ENCODE measurements at regions not wholly inside any gene's neighbourhood (a gene's known extent, or its start where the extent isn't known, plus 50 kb on each side); places are given as distances from the start of the nearest gene placed in this dataset.

GRCh38 chr9:118262191-118262590 lies 558.0 kb downstream of the TLR4 start:
- H3K27ac ChIP-seq (ENCODE audit: low read depth in 2 of 2, low read length in 2 of 2) = no peak overlapping the region
- H3K9ac ChIP-seq (ENCODE audit: low read depth in 1 of 2, low read length in 2 of 2) = no peak overlapping the region
- no peaks in the 10 kb centered on the region for H3K27me3 ChIP-seq (ENCODE audit: control insufficient read depth in 2 of 2, insufficient read depth in 2 of 2, low read length in 2 of 2)
- H3K4me1 ChIP-seq (ENCODE audit: control insufficient read depth in 2 of 2, insufficient read depth in 2 of 2, low read length in 2 of 2) = no peaks in the 10 kb centered on the region
- H3K9me3 ChIP-seq (ENCODE audit: control insufficient read depth in 2 of 2, low read length in 2 of 2) = no peaks in the 10 kb centered on the region
- no peaks in the 10 kb centered on the region for H3K36me3 ChIP-seq (ENCODE audit: control insufficient read depth in 2 of 2, insufficient read depth in 2 of 2, low read length in 2 of 2)
- H3K4me3 ChIP-seq (ENCODE audit: low read length in 2 of 2) = no peak overlapping the region

GRCh38 chr9:118263949-118264348 lies 559.7 kb downstream of the TLR4 start:
- no peaks in the 10 kb centered on the region for H3K4me1 ChIP-seq (ENCODE audit: control insufficient read depth in 2 of 2, insufficient read depth in 2 of 2, low read length in 2 of 2)
- no peaks in the 10 kb centered on the region for H3K27me3 ChIP-seq (ENCODE audit: control insufficient read depth in 2 of 2, insufficient read depth in 2 of 2, low read length in 2 of 2)
- no peaks in the 10 kb centered on the region for H3K9me3 ChIP-seq (ENCODE audit: control insufficient read depth in 2 of 2, low read length in 2 of 2)
- H3K36me3 ChIP-seq (ENCODE audit: control insufficient read depth in 2 of 2, insufficient read depth in 2 of 2, low read length in 2 of 2) = no peaks in the 10 kb centered on the region
- no peak overlapping the region for H3K9ac ChIP-seq (ENCODE audit: low read depth in 1 of 2, low read length in 2 of 2)
- H3K4me3 ChIP-seq (ENCODE audit: low read length in 2 of 2) = no peak overlapping the region
- H3K27ac ChIP-seq (ENCODE audit: low read depth in 2 of 2, low read length in 2 of 2) = no peak overlapping the region

- Histone ChIP-seq H3K9me3 (ENCODE audit: control insufficient read depth in 2 of 2, low read length in 2 of 2) (no peaks in the 10 kb centered on the region), H3K4me3 (ENCODE audit: low read length in 2 of 2) (no peak overlapping the region), H3K4me1 (ENCODE audit: control insufficient read depth in 2 of 2, insufficient read depth in 2 of 2, low read length in 2 of 2) (no peaks in the 10 kb centered on the region), H3K27ac (ENCODE audit: low read depth in 2 of 2, low read length in 2 of 2) (no peak overlapping the region), H3K9ac (ENCODE audit: low read depth in 1 of 2, low read length in 2 of 2) (no peak overlapping the region), H3K27me3 (ENCODE audit: control insufficient read depth in 2 of 2, insufficient read depth in 2 of 2, low read length in 2 of 2) (no peaks in the 10 kb centered on the region), H3K36me3 (ENCODE audit: control insufficient read depth in 2 of 2, insufficient read depth in 2 of 2, low read length in 2 of 2) (no peaks in the 10 kb centered on the region)
Measured at GRCh38 chr9:118268046-118268445, 563.8 kb downstream of the TLR4 start.

- Histone ChIP-seq H3K27ac (ENCODE audit: low read depth in 2 of 2, low read length in 2 of 2) (no peak overlapping the region), H3K36me3 (ENCODE audit: control insufficient read depth in 2 of 2, insufficient read depth in 2 of 2, low read length in 2 of 2) (no peaks in the 10 kb centered on the region), H3K9me3 (ENCODE audit: control insufficient read depth in 2 of 2, low read length in 2 of 2) (no peaks in the 10 kb centered on the region), H3K4me1 (ENCODE audit: control insufficient read depth in 2 of 2, insufficient read depth in 2 of 2, low read length in 2 of 2) (no peaks in the 10 kb centered on the region), H3K9ac (ENCODE audit: low read depth in 1 of 2, low read length in 2 of 2) (no peak overlapping the region), H3K27me3 (ENCODE audit: control insufficient read depth in 2 of 2, insufficient read depth in 2 of 2, low read length in 2 of 2) (no peaks in the 10 kb centered on the region), H3K4me3 (ENCODE audit: low read length in 2 of 2) (no peak overlapping the region)
Measured at GRCh38 chr9:118269623-118270022, 565.4 kb downstream of the TLR4 start.

DNA sequence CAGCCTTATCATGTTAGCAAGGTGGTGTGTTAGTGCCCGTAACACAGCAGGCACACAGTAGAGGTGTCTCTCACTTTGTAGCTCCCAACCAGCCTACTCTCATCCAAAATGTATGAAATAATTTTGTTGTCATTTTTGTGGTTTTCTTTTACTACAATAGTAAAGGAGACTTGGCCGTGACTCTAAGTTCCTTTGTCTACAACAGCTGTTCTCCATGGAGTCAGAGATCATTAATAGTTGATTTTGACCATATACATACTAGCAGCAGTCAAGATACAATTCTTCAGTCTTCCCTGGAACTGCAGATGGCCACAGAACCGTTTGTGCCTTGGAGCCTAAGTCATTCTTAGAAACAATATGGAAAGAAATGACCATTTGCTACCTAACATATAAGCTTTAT lies 567.1 kb downstream of the TLR4 start:
- Histone ChIP-seq H3K4me1 (ENCODE audit: control insufficient read depth in 2 of 2, insufficient read depth in 2 of 2, low read length in 2 of 2) (no peaks in the 10 kb centered on the region), H3K36me3 (ENCODE audit: control insufficient read depth in 2 of 2, insufficient read depth in 2 of 2, low read length in 2 of 2) (no peaks in the 10 kb centered on the region), H3K27me3 (ENCODE audit: control insufficient read depth in 2 of 2, insufficient read depth in 2 of 2, low read length in 2 of 2) (no peaks in the 10 kb centered on the region), H3K4me3 (ENCODE audit: low read length in 2 of 2) (no peak overlapping the region), H3K9me3 (ENCODE audit: control insufficient read depth in 2 of 2, low read length in 2 of 2) (no peaks in the 10 kb centered on the region), H3K9ac (ENCODE audit: low read depth in 1 of 2, low read length in 2 of 2) (no peak overlapping the region), H3K27ac (ENCODE audit: low read depth in 2 of 2, low read length in 2 of 2) (no peak overlapping the region)

GRCh38 chr9:118271936-118272335 lies 567.7 kb downstream of the TLR4 start:
- Histone ChIP-seq H3K4me1 (ENCODE audit: control insufficient read depth in 2 of 2, insufficient read depth in 2 of 2, low read length in 2 of 2) (no peaks in the 10 kb centered on the region), H3K27ac (ENCODE audit: low read depth in 2 of 2, low read length in 2 of 2) (no peak overlapping the region), H3K36me3 (ENCODE audit: control insufficient read depth in 2 of 2, insufficient read depth in 2 of 2, low read length in 2 of 2) (no peaks in the 10 kb centered on the region), H3K9ac (ENCODE audit: low read depth in 1 of 2, low read length in 2 of 2) (no peak overlapping the region), H3K4me3 (ENCODE audit: low read length in 2 of 2) (no peak overlapping the region), H3K9me3 (ENCODE audit: control insufficient read depth in 2 of 2, low read length in 2 of 2) (no peaks in the 10 kb centered on the region), H3K27me3 (ENCODE audit: control insufficient read depth in 2 of 2, insufficient read depth in 2 of 2, low read length in 2 of 2) (no peaks in the 10 kb centered on the region)

DNA sequence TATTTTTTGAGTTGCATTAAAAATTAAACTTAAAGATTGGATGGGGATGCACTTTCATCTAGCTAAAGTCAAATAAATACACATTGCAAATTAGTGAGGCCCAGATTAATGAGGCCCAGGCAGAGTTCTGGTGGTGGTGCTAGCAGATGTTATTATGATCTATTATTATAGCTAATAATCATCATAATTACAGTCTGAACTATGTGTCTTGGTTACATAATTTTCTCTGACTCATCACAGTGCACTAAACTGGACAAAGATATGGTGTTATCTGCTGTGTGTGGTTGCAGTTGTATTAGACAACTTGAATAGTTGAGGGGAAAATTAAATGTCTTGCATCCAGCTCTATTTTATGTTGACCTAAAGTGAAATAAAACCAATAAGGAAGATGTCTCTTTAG lies 568.8 kb downstream of the TLR4 start:
- Histone ChIP-seq H3K4me1 (ENCODE audit: control insufficient read depth in 2 of 2, insufficient read depth in 2 of 2, low read length in 2 of 2) (no peaks in the 10 kb centered on the region), H3K27ac (ENCODE audit: low read depth in 2 of 2, low read length in 2 of 2) (no peak overlapping the region), H3K4me3 (ENCODE audit: low read length in 2 of 2) (no peak overlapping the region), H3K27me3 (ENCODE audit: control insufficient read depth in 2 of 2, insufficient read depth in 2 of 2, low read length in 2 of 2) (no peaks in the 10 kb centered on the region), H3K9ac (ENCODE audit: low read depth in 1 of 2, low read length in 2 of 2) (no peak overlapping the region), H3K9me3 (ENCODE audit: control insufficient read depth in 2 of 2, low read length in 2 of 2) (no peaks in the 10 kb centered on the region), H3K36me3 (ENCODE audit: control insufficient read depth in 2 of 2, insufficient read depth in 2 of 2, low read length in 2 of 2) (no peaks in the 10 kb centered on the region)

GRCh38 chr9:118276784-118277183 lies 572.6 kb downstream of the TLR4 start:
- Histone ChIP-seq H3K36me3 (ENCODE audit: control insufficient read depth in 2 of 2, insufficient read depth in 2 of 2, low read length in 2 of 2) (no peaks in the 10 kb centered on the region), H3K4me3 (ENCODE audit: low read length in 2 of 2) (no peak overlapping the region), H3K9me3 (ENCODE audit: control insufficient read depth in 2 of 2, low read length in 2 of 2) (no peaks in the 10 kb centered on the region), H3K4me1 (ENCODE audit: control insufficient read depth in 2 of 2, insufficient read depth in 2 of 2, low read length in 2 of 2) (no peaks in the 10 kb centered on the region), H3K27me3 (ENCODE audit: control insufficient read depth in 2 of 2, insufficient read depth in 2 of 2, low read length in 2 of 2) (no peaks in the 10 kb centered on the region), H3K27ac (ENCODE audit: low read depth in 2 of 2, low read length in 2 of 2) (no peak overlapping the region), H3K9ac (ENCODE audit: low read depth in 1 of 2, low read length in 2 of 2) (no peak overlapping the region)

- H3K9ac ChIP-seq (ENCODE audit: low read depth in 1 of 2, low read length in 2 of 2) = no peak overlapping the region
- no peak overlapping the region for H3K4me3 ChIP-seq (ENCODE audit: low read length in 2 of 2)
- H3K27ac ChIP-seq (ENCODE audit: low read depth in 2 of 2, low read length in 2 of 2) = no peak overlapping the region
- H3K4me1 ChIP-seq (ENCODE audit: control insufficient read depth in 2 of 2, insufficient read depth in 2 of 2, low read length in 2 of 2) = no peaks in the 10 kb centered on the region
- H3K27me3 ChIP-seq (ENCODE audit: control insufficient read depth in 2 of 2, insufficient read depth in 2 of 2, low read length in 2 of 2) = no peaks in the 10 kb centered on the region
- no peaks in the 10 kb centered on the region for H3K36me3 ChIP-seq (ENCODE audit: control insufficient read depth in 2 of 2, insufficient read depth in 2 of 2, low read length in 2 of 2)
- H3K9me3 ChIP-seq (ENCODE audit: control insufficient read depth in 2 of 2, low read length in 2 of 2) = no peaks in the 10 kb centered on the region
Measured at GRCh38 chr9:118281772-118282171, 577.6 kb downstream of the TLR4 start.

GRCh38 chr9:118283488-118283887 lies 579.3 kb downstream of the TLR4 start:
- H3K4me1 ChIP-seq (ENCODE audit: control insufficient read depth in 2 of 2, insufficient read depth in 2 of 2, low read length in 2 of 2) = no peaks in the 10 kb centered on the region
- H3K4me3 ChIP-seq (ENCODE audit: low read length in 2 of 2) = no peak overlapping the region
- H3K9me3 ChIP-seq (ENCODE audit: control insufficient read depth in 2 of 2, low read length in 2 of 2) = no peaks in the 10 kb centered on the region

GRCh38 chr9:118290116-118290515 lies 585.9 kb downstream of the TLR4 start:
- Histone ChIP-seq H3K36me3 (ENCODE audit: control insufficient read depth in 2 of 2, insufficient read depth in 2 of 2, low read length in 2 of 2) (no peaks in the 10 kb centered on the region), H3K27ac (ENCODE audit: low read depth in 2 of 2, low read length in 2 of 2) (no peak overlapping the region), H3K9me3 (ENCODE audit: control insufficient read depth in 2 of 2, low read length in 2 of 2) (no peaks in the 10 kb centered on the region), H3K4me3 (ENCODE audit: low read length in 2 of 2) (no peak overlapping the region), H3K9ac (ENCODE audit: low read depth in 1 of 2, low read length in 2 of 2) (no peak overlapping the region), H3K4me1 (ENCODE audit: control insufficient read depth in 2 of 2, insufficient read depth in 2 of 2, low read length in 2 of 2) (no peaks in the 10 kb centered on the region), H3K27me3 (ENCODE audit: control insufficient read depth in 2 of 2, insufficient read depth in 2 of 2, low read length in 2 of 2) (no peaks in the 10 kb centered on the region)

More at GRCh38 chr9:118283488-118283887, 579.3 kb downstream of the TLR4 start:
- no peaks in the 10 kb centered on the region for H3K36me3 ChIP-seq (ENCODE audit: control insufficient read depth in 2 of 2, insufficient read depth in 2 of 2, low read length in 2 of 2)
- H3K9ac ChIP-seq (ENCODE audit: low read depth in 1 of 2, low read length in 2 of 2) = no peak overlapping the region
- H3K27me3 ChIP-seq (ENCODE audit: control insufficient read depth in 2 of 2, insufficient read depth in 2 of 2, low read length in 2 of 2) = no peaks in the 10 kb centered on the region
- no peak overlapping the region for H3K27ac ChIP-seq (ENCODE audit: low read depth in 2 of 2, low read length in 2 of 2)
